Cardiac fibroblast (primary cell): ENCODE measurements at regions not wholly inside any gene's neighbourhood (a gene's known extent, or its start where the extent isn't known, plus 50 kb on each side); places are given as distances from the start of the nearest gene placed in this dataset.

Experiments used
- DNase-seq, 2 donors: peaks; one replicate each; pipeline versions ENCODE4 v3.0.0 to v3.0.0-alpha.2; 2010; ENCODE audit warnings: low read depth in 2 of 2
- H3K4me3 ChIP-seq, 2 donors: replicated peaks in 1 of 2; 1 replicate in 1 of 2; 2 replicates in 1 of 2; pipeline ENCODE4 v1.5.1; 2011; ENCODE audit warnings: low read depth in 2 of 2, low read length in 2 of 2, mild to moderate bottlenecking in 2 of 2, moderate library complexity in 1 of 2
- CTCF ChIP-seq: IDR thresholded peaks from one replicate; pipeline ENCODE4 v1.5.1; 2011; ENCODE audit warnings: low read depth, mild to moderate bottlenecking, low read length, inconsistent platforms

DNA sequence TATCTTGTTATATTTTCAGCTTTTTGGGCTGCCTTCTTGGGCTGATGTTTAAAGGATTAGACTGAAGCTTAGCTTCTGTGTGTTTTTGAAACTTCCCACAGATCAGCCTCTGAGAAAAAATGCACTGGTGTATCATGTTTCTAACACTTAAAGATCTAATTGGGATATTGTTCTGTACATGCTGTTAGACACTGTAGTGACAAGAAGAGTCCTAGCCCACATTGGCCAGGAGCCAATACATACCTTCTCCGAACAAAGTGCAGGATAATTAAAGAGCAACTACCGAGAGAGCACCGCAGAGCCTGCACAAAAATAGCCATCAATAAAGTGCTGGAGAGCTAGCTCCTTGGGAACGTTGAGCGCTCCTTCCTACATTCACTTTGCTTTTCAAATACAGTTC, 289.4 kb upstream of the SP8 start:
- no peak for TF ChIP-seq CTCF
- no peak for DNase-seq
- H3K4me3 ChIP-seq: no peak overlapping the region

- H3K4me3 ChIP-seq: no peak overlapping the region
- DNase-seq: no peak
- no peak for TF ChIP-seq CTCF
Measured at GRCh38 chr7:21076574-21076973, 289.9 kb upstream of the SP8 start.

DNA sequence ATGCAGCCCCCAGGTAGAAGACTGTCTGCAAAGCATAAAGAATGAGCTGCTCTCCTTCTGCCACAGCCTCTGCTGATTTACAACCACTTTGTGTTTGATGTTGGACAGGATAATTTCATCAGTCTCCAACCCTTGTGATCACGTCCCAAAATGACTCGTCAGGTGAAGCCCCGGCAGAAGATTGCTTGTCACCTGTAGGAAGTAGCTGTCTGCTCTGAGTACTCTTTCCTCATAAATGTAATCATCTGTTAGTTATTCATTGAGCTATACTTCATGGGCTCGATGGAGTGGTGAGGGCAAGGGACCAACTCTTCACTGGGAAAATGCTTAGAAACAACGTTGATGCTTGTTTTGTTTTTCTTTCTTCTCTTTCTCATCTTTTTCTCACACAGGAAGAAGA, 290.9 kb upstream of the SP8 start:
- TF ChIP-seq CTCF: no peak
- no peak overlapping the region for H3K4me3 ChIP-seq
- no peak for DNase-seq

GRCh38 chr7:21084286-21084685, 297.6 kb upstream of the SP8 start:
- no peak for TF ChIP-seq CTCF
- no peak overlapping the region for H3K4me3 ChIP-seq

GRCh38 chr7:21086688-21087087, 300.0 kb upstream of the SP8 start:
- DNase-seq: no peak
- no peak overlapping the region for H3K4me3 ChIP-seq
- TF ChIP-seq CTCF: no peak

More at GRCh38 chr7:21084286-21084685, 297.6 kb upstream of the SP8 start:
- DNase-seq: no peak

- no peak for TF ChIP-seq CTCF
- no peak for DNase-seq
- no peak overlapping the region for H3K4me3 ChIP-seq
Measured at GRCh38 chr7:21089653-21090052, 303.0 kb upstream of the SP8 start.
